Muscle of arm (tissue), 1 donor: ENCODE measurements at regions not wholly inside any gene's neighbourhood (a gene's known extent, or its start where the extent isn't known, plus 50 kb on each side); places are given as distances from the start of the nearest gene placed in this dataset.

Source experiments
- DNase-seq: peaks from one replicate; pipeline ENCODE4 v3.0.0-alpha.2; 2013

- no peak for DNase-seq
Measured at GRCh38 chr14:101046071-101046470, 142.5 kb upstream of the RTL1 start.

DNA sequence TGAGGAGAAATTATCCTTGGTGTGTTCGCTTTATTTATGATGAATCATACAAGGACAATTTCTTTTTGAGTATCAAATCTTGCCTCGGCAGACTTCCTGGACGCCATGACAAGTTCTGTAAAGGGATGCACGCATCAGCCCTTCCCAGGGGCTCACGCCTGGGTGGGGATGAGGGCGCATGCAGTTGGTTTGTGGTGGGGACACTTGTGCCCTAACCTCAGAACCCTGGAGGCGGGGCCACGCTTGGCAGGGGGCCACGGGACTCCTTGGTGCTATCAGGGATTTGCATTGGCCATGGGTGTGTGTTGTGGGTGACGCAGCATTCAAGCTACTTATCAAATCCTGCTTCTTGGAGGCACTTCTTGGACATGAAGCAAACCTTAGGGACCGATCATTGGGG, 143.8 kb upstream of the RTL1 start:
- DNase-seq, result no peak

DNA sequence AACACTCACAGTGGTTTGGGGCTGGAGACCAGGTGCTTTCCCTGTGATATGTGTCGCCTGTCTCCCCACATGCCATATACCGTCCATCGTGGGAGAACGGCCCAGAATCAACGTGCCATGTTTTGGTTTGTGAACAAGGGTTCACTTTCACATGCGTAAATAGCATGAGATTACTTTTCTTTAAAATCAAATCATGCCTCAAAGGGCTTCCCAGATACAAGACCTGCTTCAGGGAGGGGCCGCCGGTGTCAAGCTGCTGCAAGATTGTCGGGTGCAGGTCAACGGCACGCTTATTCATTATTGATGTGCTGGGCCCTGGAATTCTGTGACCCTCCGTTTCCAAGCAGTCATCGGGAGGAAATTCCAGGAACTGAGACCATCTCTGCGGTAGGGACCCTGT, 145.2 kb upstream of the RTL1 start:
- no peak for DNase-seq

DNA sequence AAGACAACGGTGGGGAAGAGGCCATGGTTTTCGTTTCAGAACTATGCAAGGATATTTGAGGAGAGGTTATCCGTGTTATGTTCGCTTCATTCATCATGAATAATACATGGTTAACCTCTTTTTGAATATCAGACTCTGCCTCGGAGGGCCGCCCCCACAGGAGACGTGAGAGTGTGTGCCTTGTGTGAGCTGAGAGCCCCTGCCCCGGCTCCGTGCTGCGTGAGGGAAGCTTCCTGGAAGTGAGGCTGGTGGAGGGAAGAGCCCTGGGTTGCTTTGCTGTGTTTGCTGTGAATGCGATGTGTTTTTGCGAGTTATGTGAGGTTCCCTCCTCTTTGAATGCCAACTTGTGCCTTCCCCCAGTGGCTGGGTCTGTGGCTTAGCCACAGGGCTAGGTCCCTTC, 146.0 kb upstream of the RTL1 start:
- DNase-seq, result no peak

DNA sequence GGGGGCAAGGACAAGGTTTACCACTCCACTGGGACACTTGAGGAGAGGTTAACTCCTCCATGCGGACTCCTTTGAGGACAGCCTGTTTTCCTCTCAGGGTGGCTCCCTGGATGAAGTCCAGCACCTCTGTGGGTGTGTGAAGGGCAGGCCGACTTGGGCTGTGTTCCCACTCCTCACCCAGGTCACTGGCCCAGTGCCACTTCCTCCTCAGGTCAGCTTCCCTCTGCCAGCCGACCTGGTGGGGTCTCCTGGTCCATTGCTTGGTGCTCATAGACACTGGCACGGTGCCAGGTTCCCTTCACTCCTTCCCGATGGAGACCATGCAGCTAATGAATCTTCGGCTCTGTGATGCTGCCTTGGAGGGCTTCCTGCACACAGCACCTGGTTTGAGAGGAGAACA, 146.4 kb upstream of the RTL1 start:
- no peak for DNase-seq

GRCh38 chr14:101050901-101051490, 147.5 kb upstream of the RTL1 start:
- no peak for DNase-seq

GRCh38 chr14:101054671-101055070, 151.1 kb upstream of the RTL1 start:
- no peak for DNase-seq

GRCh38 chr14:101055106-101055662, 151.7 kb upstream of the RTL1 start:
- DNase-seq, result no peak

DNA sequence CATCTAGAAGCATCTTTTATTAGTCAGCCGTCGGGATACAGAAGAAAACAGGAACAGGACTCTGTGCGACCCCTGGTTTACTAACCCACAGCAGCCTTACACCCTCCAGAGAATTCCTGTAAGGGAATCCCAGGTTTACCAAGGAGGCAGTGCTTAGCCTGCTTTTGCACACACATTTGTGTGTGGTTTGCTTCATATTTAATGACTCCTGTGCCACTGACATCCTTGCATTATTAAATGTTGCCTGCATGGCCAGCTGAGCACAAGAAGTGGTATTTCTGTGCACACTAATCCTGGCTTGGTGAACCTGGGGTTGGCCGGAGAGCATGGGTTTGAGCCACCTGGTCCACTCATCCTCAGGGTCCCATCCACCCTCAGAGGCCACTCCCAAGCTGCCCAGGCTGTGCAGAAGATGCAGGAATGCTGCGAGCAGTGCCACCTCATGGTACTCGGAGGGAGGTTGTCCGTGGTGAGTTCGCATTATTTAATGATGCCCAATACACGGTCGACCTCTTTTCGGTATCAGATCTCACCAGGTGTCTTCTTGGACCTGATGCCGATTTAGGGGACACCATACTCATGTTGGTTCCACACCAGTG, 152.4 kb upstream of the RTL1 start:
- DNase-seq, result no peak

GRCh38 chr14:101056446-101056845, 152.9 kb upstream of the RTL1 start:
- DNase-seq, result no peak

- no peak for DNase-seq
Measured at GRCh38 chr14:101057394-101057793, 153.9 kb upstream of the RTL1 start.

GRCh38 chr14:101058571-101058970, 155.0 kb upstream of the RTL1 start:
- no peak for DNase-seq

- no peak for DNase-seq
Measured at GRCh38 chr14:101060171-101060601, 156.7 kb upstream of the RTL1 start.

- no peak for DNase-seq
Measured at GRCh38 chr14:101061411-101062064, 158.0 kb upstream of the RTL1 start.

- DNase-seq, result no peak
Measured at GRCh38 chr14:101062065-101062450, 158.5 kb upstream of the RTL1 start.

DNA sequence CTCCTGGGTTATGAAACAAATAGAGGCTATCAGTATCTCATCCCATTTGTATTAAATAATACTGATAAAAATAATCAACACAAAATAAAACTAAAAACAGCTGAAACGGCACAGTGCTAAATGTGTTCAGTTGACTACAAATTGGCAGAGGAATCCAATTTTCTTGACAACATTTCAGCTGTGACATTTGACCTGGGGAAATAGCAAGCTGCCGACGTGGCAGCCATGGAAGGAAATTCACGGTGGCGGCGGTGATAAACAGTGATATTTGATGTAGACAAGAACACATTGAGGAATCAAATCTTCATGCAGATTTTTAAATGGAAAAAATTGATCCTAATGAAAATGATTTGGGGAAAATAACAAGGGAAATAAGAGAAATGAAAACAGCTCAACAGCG, 159.1 kb upstream of the RTL1 start:
- no peak for DNase-seq

- no peak for DNase-seq
Measured at GRCh38 chr14:101063121-101063520, 159.6 kb upstream of the RTL1 start.

- no peak for DNase-seq
Measured at GRCh38 chr14:101064121-101064661, 160.7 kb upstream of the RTL1 start.

DNA sequence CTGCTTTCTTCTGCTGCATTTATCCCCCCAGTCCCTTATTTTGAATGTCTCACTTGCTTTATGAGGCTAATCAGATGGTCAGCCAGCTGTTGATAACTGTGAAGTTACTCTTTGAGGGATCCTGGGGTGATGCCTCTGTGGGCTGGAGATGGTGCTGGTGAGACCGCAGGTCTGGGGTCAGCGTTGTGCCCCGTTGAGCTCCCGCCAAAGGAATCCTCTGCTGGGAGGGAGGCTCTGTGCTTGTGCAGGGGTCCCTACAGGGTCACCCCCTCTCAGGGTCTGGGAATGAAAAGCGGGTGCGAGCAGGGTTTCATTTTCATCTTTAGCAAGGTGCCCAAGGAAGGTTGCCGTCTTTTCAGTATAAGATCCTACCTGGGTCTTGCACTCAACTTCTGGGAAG, 161.2 kb upstream of the RTL1 start:
- no peak for DNase-seq

GRCh38 chr14:101065246-101065645, 161.7 kb upstream of the RTL1 start:
- DNase-seq, result no peak

DNA sequence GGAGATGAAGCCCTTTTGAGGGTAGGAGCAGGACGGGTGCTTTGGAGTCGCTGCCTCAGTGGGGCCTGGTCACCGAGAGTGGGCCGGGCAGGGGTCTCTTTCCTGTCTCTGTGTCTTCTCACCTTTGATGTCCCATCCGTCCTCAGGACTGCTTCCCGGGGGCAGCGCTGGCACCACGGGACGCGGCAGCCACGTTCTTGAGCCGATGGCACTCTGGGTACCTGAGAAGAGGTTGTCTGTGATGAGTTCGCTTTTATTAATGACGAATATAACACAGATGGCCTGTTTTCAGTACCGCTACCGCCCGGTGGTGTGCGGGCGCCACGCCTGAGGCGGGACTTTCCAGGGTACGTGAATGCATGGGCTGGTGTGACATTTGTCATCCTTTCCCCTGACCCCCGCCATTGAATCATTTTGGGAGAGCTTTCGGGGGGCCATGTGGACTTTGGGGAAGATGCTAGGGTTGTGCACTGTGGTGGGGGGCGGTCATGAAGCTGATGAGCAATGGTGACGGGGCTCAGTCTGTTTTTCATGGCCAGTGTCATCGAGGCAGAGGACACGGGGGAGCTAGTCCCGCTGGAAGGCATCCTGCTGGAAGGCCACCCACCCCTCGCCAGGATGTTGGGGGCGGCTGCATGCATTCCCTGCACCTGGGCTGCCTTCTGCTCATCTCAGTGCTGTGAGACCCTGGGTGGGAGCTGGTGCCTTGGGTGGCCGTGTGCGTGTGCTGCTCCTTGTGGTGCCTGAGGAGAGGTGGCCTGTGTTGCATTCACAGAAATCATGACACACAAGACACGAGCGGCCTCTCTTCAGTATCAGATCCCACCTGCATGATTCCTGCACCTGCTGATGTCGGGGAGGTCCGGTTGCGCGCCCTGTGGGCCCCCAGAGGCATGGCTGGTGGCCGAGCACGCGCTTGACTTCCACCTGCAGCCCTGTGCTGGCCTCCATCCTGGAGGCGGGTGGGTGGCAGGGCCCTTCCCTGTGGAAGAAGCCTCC, 162.5 kb upstream of the RTL1 start:
- DNase-seq, result no peak
